OCI-LY1 (cell line): ENCODE measurements at regions not wholly inside any gene's neighbourhood (a gene's known extent, or its start where the extent isn't known, plus 50 kb on each side); places are given as distances from the start of the nearest gene placed in this dataset.

ENCODE experiments used
- H2AFZ ChIP-seq: fragments of 200-600 bp; sonication (generic), shearing (Covaris generic); 2 replicates; pipeline ENCODE4 v1.6.0; 2014; ENCODE audit warnings: antibody characterized with exemption, mild to moderate bottlenecking, low read length
- H3F3A ChIP-seq: fragments of 200-600 bp; sonication (generic), shearing (Covaris generic); 2 replicates; pipeline ENCODE4 v1.6.0; 2014; ENCODE audit warnings: mild to moderate bottlenecking, antibody characterized with exemption, low read length, moderate library complexity; ENCODE audit not compliant: insufficient read depth
- H3K27ac ChIP-seq: fragments of 200-600 bp; sonication (generic); 2 replicates; pipeline ENCODE4 v1.5.1; 2014; ENCODE audit warnings: low read length, mixed run types, mild to moderate bottlenecking, low read depth; ENCODE audit not compliant: poor library complexity, severe bottlenecking
- H3K27me3 ChIP-seq: fragments of 200-600 bp; sonication (generic); 2 replicates; pipeline ENCODE4 v1.6.0; 2014; ENCODE audit warnings: antibody characterized with exemption, mild to moderate bottlenecking, low read length, moderate library complexity; ENCODE audit not compliant: insufficient read depth
- H3K36me3 ChIP-seq: fragments of 200-600 bp; sonication (generic); 2 replicates; pipeline ENCODE4 v1.6.1; 2014; ENCODE audit warnings: mild to moderate bottlenecking, antibody characterized with exemption, low read length, moderate library complexity, mixed read lengths; ENCODE audit not compliant: insufficient read depth
- H3K4me1 ChIP-seq: fragments of 200-600 bp; sonication (generic); 2 replicates; pipeline ENCODE4 v1.5.1; 2014; ENCODE audit warnings: mild to moderate bottlenecking, low read length, moderate library complexity; ENCODE audit not compliant: insufficient read depth, severe bottlenecking
- H3K4me2 ChIP-seq: fragments of 200-600 bp; sonication (generic), shearing (Covaris generic); 2 replicates; pipeline ENCODE4 v1.6.1; 2014; ENCODE audit warnings: low read length
- H3K4me3 ChIP-seq: fragments of 200-600 bp; sonication (generic); 2 replicates; pipeline ENCODE4 v1.5.1; 2014; ENCODE audit warnings: low read length, low read depth, mild to moderate bottlenecking, mixed read lengths; ENCODE audit not compliant: poor library complexity, severe bottlenecking
- H3K79me2 ChIP-seq: fragments of 200-600 bp; shearing (Covaris generic); 2 replicates; pipeline ENCODE4 v1.6.1; 2016; ENCODE audit warnings: mixed run types, low read length, mixed read lengths; ENCODE audit not compliant: insufficient read depth
- H3K9ac ChIP-seq: fragments of 200-600 bp; sonication (generic), shearing (Covaris generic); 2 replicates; pipeline ENCODE4 v1.6.1; 2014; ENCODE audit warnings: mild to moderate bottlenecking, low read length, mixed read lengths
- H3K9me2 ChIP-seq: fragments of 200-600 bp; sonication (generic), shearing (Covaris generic); 2 replicates; pipeline ENCODE4 v1.6.1; 2014; ENCODE audit warnings: low read depth, mild to moderate bottlenecking, low read length, mixed read lengths
- H3K9me3 ChIP-seq: fragments of 200-600 bp; shearing (Covaris generic); 2 replicates; pipeline ENCODE4 v1.6.1; 2014; ENCODE audit warnings: low read length, mixed read lengths
- H4K20me1 ChIP-seq: fragments of 200-600 bp; sonication (generic), shearing (Covaris generic); 2 replicates; pipeline ENCODE4 v1.6.0; 2016; ENCODE audit warnings: mild to moderate bottlenecking, low read length; ENCODE audit not compliant: insufficient read depth
- EZH2 ChIP-seq: fragments of 200-600 bp; sonication (generic), shearing (Covaris generic); IDR thresholded peaks from 2 replicates; pipeline ENCODE4 v1.8.0; 2017; ENCODE audit warnings: borderline replicate concordance, mixed run types, mild to moderate bottlenecking, antibody characterized with exemption, low read length, moderate library complexity, mixed read lengths
- TF ChIP-seq, protein P1 (sequence below): fragments of 200-600 bp; sonication (generic), shearing (Covaris generic); IDR thresholded peaks from 2 replicates; pipeline ENCODE4 v1.5.1; 2017; ENCODE audit warnings: mild to moderate bottlenecking, antibody characterized with exemption, low read length, moderate library complexity, mixed read lengths

DNA sequence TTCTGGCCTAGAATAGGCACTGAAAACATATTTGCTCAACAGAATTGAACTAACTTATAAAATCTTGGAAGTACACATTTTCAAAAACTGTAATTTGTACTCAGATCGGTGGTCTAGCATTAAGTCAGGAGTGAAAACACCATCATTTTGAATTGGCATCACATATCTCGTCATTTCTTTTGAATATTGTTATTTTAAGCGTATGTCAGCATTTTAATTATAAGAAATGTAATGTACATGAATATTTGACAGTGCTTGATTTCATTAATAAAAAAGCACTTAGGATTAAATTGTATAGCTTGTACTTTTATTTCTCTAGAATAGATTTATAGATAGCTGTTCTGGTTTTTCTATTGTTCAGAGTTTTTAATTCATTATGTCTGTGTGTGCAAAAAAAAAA, 892.2 kb downstream of the BCL11B start:
- Histone ChIP-seq H3K36me3 (no peaks in the 10 kb centered on the region), H3K9me2 (no peaks in the 10 kb centered on the region), H3K27ac (no peak overlapping the region), H2AFZ (no peak overlapping the region), H3K9me3 (no peaks in the 10 kb centered on the region), H4K20me1 (no peaks in the 10 kb centered on the region), H3K79me2 (no peaks in the 10 kb centered on the region), H3K9ac (no peak overlapping the region), H3K4me2 (no peak overlapping the region), H3K4me1 (no peaks in the 10 kb centered on the region), H3K27me3 (no peaks in the 10 kb centered on the region), H3K4me3 (no peak overlapping the region), H3F3A (no peaks in the 10 kb centered on the region)
- no peak for TF ChIP-seq EZH2
- TF ChIP-seq, protein P1, sequence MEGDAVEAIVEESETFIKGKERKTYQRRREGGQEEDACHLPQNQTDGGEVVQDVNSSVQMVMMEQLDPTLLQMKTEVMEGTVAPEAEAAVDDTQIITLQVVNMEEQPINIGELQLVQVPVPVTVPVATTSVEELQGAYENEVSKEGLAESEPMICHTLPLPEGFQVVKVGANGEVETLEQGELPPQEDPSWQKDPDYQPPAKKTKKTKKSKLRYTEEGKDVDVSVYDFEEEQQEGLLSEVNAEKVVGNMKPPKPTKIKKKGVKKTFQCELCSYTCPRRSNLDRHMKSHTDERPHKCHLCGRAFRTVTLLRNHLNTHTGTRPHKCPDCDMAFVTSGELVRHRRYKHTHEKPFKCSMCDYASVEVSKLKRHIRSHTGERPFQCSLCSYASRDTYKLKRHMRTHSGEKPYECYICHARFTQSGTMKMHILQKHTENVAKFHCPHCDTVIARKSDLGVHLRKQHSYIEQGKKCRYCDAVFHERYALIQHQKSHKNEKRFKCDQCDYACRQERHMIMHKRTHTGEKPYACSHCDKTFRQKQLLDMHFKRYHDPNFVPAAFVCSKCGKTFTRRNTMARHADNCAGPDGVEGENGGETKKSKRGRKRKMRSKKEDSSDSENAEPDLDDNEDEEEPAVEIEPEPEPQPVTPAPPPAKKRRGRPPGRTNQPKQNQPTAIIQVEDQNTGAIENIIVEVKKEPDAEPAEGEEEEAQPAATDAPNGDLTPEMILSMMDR: no peak

DNA sequence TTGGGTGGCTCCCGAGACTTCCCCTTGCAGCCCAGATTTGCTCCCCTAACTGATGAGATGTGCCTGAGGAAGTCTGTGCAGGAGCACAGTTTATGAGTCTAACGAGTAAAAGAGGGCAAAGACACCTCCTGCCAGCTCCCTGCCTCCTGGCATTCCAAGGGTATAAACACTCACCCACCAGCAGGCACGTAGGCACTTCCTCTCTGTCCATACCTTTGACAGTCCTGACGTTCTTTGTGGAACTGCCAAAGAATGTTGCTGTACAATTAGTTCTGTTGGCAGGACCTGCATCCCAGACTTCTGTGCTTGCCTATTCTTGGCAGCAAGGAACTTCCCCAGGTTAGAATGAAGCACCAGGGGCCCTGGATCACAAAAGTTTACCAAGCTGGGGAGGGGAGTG, 889.3 kb downstream of the BCL11B start:
- H3K4me2 ChIP-seq: no peak overlapping the region
- no peaks in the 10 kb centered on the region for H3K4me1 ChIP-seq
- no peaks in the 10 kb centered on the region for H3F3A ChIP-seq
- no peaks in the 10 kb centered on the region for H3K36me3 ChIP-seq
- no peaks in the 10 kb centered on the region for H3K9me2 ChIP-seq
- TF ChIP-seq EZH2: no peak
- TF ChIP-seq, protein P1: no peak
- no peaks in the 10 kb centered on the region for H4K20me1 ChIP-seq
- no peak overlapping the region for H3K9ac ChIP-seq
- no peak overlapping the region for H3K4me3 ChIP-seq
- H2AFZ ChIP-seq: no peak overlapping the region
- H3K9me3 ChIP-seq: no peaks in the 10 kb centered on the region
- H3K27ac ChIP-seq: no peak overlapping the region
- no peaks in the 10 kb centered on the region for H3K79me2 ChIP-seq
- no peaks in the 10 kb centered on the region for H3K27me3 ChIP-seq

DNA sequence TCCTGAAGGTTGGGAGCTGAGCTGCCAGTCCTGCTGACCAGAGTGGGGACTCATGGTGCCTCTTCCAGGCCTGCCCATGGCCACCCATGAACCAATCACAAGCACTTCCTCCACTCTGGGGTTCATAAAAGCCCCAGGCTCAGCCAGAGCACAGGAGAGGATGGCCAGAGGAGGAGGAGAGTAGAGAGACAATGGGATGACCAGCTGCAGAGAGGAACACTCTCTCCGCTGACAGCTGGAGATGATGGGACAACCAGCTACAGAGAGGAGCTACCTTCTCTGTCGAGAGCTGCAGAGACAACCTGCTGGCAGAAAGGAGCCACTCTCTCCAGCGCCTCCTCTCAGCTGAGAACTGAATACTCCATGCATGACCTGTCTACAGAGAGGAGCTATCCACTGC, 886.1 kb downstream of the BCL11B start:
- H3K36me3 ChIP-seq: no peaks in the 10 kb centered on the region
- H3K4me2 ChIP-seq: no peak overlapping the region
- H3K9me2 ChIP-seq: no peaks in the 10 kb centered on the region
- H3K79me2 ChIP-seq: no peaks in the 10 kb centered on the region
- no peak overlapping the region for H3K9ac ChIP-seq
- no peaks in the 10 kb centered on the region for H3K4me1 ChIP-seq
- TF ChIP-seq, protein P1: no peak
- TF ChIP-seq EZH2: no peak
- no peaks in the 10 kb centered on the region for H3K27me3 ChIP-seq
- no peaks in the 10 kb centered on the region for H3K9me3 ChIP-seq
- no peak overlapping the region for H3K4me3 ChIP-seq
- H3K27ac ChIP-seq: no peak overlapping the region
- no peak overlapping the region for H2AFZ ChIP-seq
- H3F3A ChIP-seq: no peaks in the 10 kb centered on the region
- no peaks in the 10 kb centered on the region for H4K20me1 ChIP-seq
